Activated CD8-positive, alpha-beta T cell treated with anti-CD3 and anti-CD28 coated beads, Interleukin-2, amount 10 ng/mL, durations not matched to agents 7 days and 5 days (primary cell): ENCODE measurements at regions not wholly inside any gene's neighbourhood (a gene's known extent, or its start where the extent isn't known, plus 50 kb on each side); places are given as distances from the start of the nearest gene placed in this dataset.

Experiments
- ATAC-seq: fragments of 150-1000 bp; cut with Tn5 transposase; one replicate; pipeline ENCODE4 v1.10.0; 2021; ENCODE audit warnings: moderate library complexity
- CTCF ChIA-PET: fragments of 350-600 bp; sonication (Branson Sonifier 250); formaldehyde crosslinking; loops from one replicate; lab custom pipeline; 2021; ENCODE audit warnings: antibody characterized with exemption; lab: Charles Lee
- POLR2A ChIA-PET: fragments of 350-600 bp; sonication (Branson Sonifier 250); formaldehyde crosslinking; loops from one replicate; lab custom pipeline; 2021; ENCODE audit warnings: antibody characterized with exemption; lab: Charles Lee
- DNase-seq: peaks from one replicate; pipeline ENCODE4 v3.0.0-alpha.2; 2020
- H3K27ac Mint-ChIP-seq: one replicate; pipeline ENCODE4 v1.8.0; 2021; ENCODE audit warnings: mild to moderate bottlenecking, mixed read lengths
- H3K27me3 Mint-ChIP-seq: one replicate; pipeline ENCODE4 v1.8.0; 2021; ENCODE audit warnings: low read depth, mixed read lengths
- H3K36me3 Mint-ChIP-seq: one replicate; pipeline ENCODE4 v1.8.0; 2021; ENCODE audit warnings: low read depth, mixed read lengths
- H3K4me1 Mint-ChIP-seq: one replicate; pipeline ENCODE4 v1.8.0; 2021; ENCODE audit warnings: low read depth, mixed read lengths
- H3K4me3 Mint-ChIP-seq: one replicate; pipeline ENCODE4 v1.8.0; 2021; ENCODE audit warnings: mild to moderate bottlenecking, mixed read lengths
- H3K9me3 Mint-ChIP-seq: one replicate; pipeline ENCODE4 v1.8.0; 2022; ENCODE audit warnings: mixed read lengths; ENCODE audit not compliant: insufficient read depth

- peaks cover 3% of the 10 kb centered on the region for H3K9me3 Mint-ChIP-seq
- H3K4me1 Mint-ChIP-seq, result no peaks in the 10 kb centered on the region
- DNase-seq (no peak), ATAC-seq (no peak)
- no peak overlapping the region for H3K4me3 Mint-ChIP-seq
- CTCF ChIA-PET, result no interaction called here
- no peaks in the 10 kb centered on the region for H3K27me3 Mint-ChIP-seq
- POLR2A ChIA-PET, result no interaction called here
- H3K27ac Mint-ChIP-seq, result no peak overlapping the region
- H3K36me3 Mint-ChIP-seq, result no peaks in the 10 kb centered on the region
These were observed 386.1 kb upstream of the NBEA start for GRCh38 chr13:34555988-34556387.

- Mint-ChIP-seq H3K27me3 (no peaks in the 10 kb centered on the region), H3K36me3 (no peaks in the 10 kb centered on the region), H3K27ac (no peak overlapping the region), H3K4me1 (no peaks in the 10 kb centered on the region), H3K4me3 (no peak overlapping the region), H3K9me3 (no peaks in the 10 kb centered on the region)
- DNase-seq (no peak), ATAC-seq (no peak)
- ChIA-PET POLR2A (no interaction called here), CTCF (no interaction called here)
These were observed 381.0 kb upstream of the NBEA start for GRCh38 chr13:34561033-34561432.

GRCh38 chr13:34567597-34567996 lies 374.5 kb upstream of the NBEA start:
- H3K4me1 Mint-ChIP-seq, result no peaks in the 10 kb centered on the region
- CTCF ChIA-PET, result no interaction called here

GRCh38 chr13:34570698-34571353 lies 371.2 kb upstream of the NBEA start:
- Mint-ChIP-seq H3K27me3 (no peaks in the 10 kb centered on the region), H3K9me3 (no peaks in the 10 kb centered on the region), H3K27ac (no peak overlapping the region), H3K36me3 (no peaks in the 10 kb centered on the region), H3K4me1 (no peaks in the 10 kb centered on the region), H3K4me3 (no peak overlapping the region)
- DNase-seq (no peak), ATAC-seq (no peak)
- ChIA-PET POLR2A (no interaction called here), CTCF (no interaction called here)

More at GRCh38 chr13:34567597-34567996, 374.5 kb upstream of the NBEA start:
- H3K36me3 Mint-ChIP-seq, result no peaks in the 10 kb centered on the region
- H3K9me3 Mint-ChIP-seq, result no peaks in the 10 kb centered on the region
- DNase-seq, result no peak
- H3K27me3 Mint-ChIP-seq, result no peaks in the 10 kb centered on the region
- ATAC-seq, result no peak
- no peak overlapping the region for H3K4me3 Mint-ChIP-seq
- H3K27ac Mint-ChIP-seq, result no peak overlapping the region
- POLR2A ChIA-PET, result no interaction called here

GRCh38 chr13:34571716-34572115 lies 370.4 kb upstream of the NBEA start:
- no peak overlapping the region for H3K27ac Mint-ChIP-seq
- H3K27me3 Mint-ChIP-seq, result no peaks in the 10 kb centered on the region
- H3K4me3 Mint-ChIP-seq, result no peak overlapping the region
- DNase-seq (no peak), ATAC-seq (no peak)
- no peaks in the 10 kb centered on the region for H3K4me1 Mint-ChIP-seq
- POLR2A ChIA-PET, result no interaction called here
- CTCF ChIA-PET, result no interaction called here
- no peaks in the 10 kb centered on the region for H3K36me3 Mint-ChIP-seq
- no peaks in the 10 kb centered on the region for H3K9me3 Mint-ChIP-seq

- Mint-ChIP-seq H3K4me3 (no peak overlapping the region), H3K4me1 (no peaks in the 10 kb centered on the region), H3K27me3 (no peaks in the 10 kb centered on the region), H3K36me3 (no peaks in the 10 kb centered on the region), H3K9me3 (no peaks in the 10 kb centered on the region), H3K27ac (no peak overlapping the region)
- ChIA-PET CTCF (interaction anchor here (0.6 kb wide), 1 partner anchor 1229 kb away, joined by 3 read pairs; no protein-coding TSS in a partner anchor), POLR2A (no interaction called here)
- no peak for DNase-seq
- ATAC-seq, result no peak
These were observed 365.0 kb upstream of the NBEA start for GRCh38 chr13:34577051-34577450.

- no peak overlapping the region for H3K4me3 Mint-ChIP-seq
- POLR2A ChIA-PET, result no interaction called here
- no peaks in the 10 kb centered on the region for H3K36me3 Mint-ChIP-seq
- H3K4me1 Mint-ChIP-seq, result no peaks in the 10 kb centered on the region
- ATAC-seq (no peak), DNase-seq (no peak)
- no peak overlapping the region for H3K27ac Mint-ChIP-seq
- H3K27me3 Mint-ChIP-seq, result no peaks in the 10 kb centered on the region
- CTCF ChIA-PET, result no interaction called here
- H3K9me3 Mint-ChIP-seq, result no peaks in the 10 kb centered on the region
These were observed 363.6 kb upstream of the NBEA start for GRCh38 chr13:34578471-34578870.

GRCh38 chr13:34578917-34579316 lies 363.2 kb upstream of the NBEA start:
- ChIA-PET CTCF (no interaction called here), POLR2A (no interaction called here)
- DNase-seq (no peak), ATAC-seq (no peak)
- Mint-ChIP-seq H3K4me1 (no peaks in the 10 kb centered on the region), H3K27me3 (no peaks in the 10 kb centered on the region), H3K9me3 (no peaks in the 10 kb centered on the region), H3K27ac (no peak overlapping the region), H3K4me3 (no peak overlapping the region), H3K36me3 (no peaks in the 10 kb centered on the region)

GRCh38 chr13:34583181-34583580 lies 358.9 kb upstream of the NBEA start:
- ATAC-seq (no peak), DNase-seq (no peak)
- POLR2A ChIA-PET, result no interaction called here
- no peaks in the 10 kb centered on the region for H3K4me1 Mint-ChIP-seq
- CTCF ChIA-PET, result no interaction called here
- H3K4me3 Mint-ChIP-seq, result no peak overlapping the region
- H3K27ac Mint-ChIP-seq, result no peak overlapping the region
- H3K36me3 Mint-ChIP-seq, result no peaks in the 10 kb centered on the region
- no peaks in the 10 kb centered on the region for H3K27me3 Mint-ChIP-seq
- no peaks in the 10 kb centered on the region for H3K9me3 Mint-ChIP-seq

- no peaks in the 10 kb centered on the region for H3K36me3 Mint-ChIP-seq
- no peak overlapping the region for H3K27ac Mint-ChIP-seq
- no peaks in the 10 kb centered on the region for H3K9me3 Mint-ChIP-seq
- ATAC-seq (no peak), DNase-seq (no peak)
- CTCF ChIA-PET, result no interaction called here
- POLR2A ChIA-PET, result no interaction called here
- no peaks in the 10 kb centered on the region for H3K27me3 Mint-ChIP-seq
- H3K4me3 Mint-ChIP-seq, result no peak overlapping the region
- H3K4me1 Mint-ChIP-seq, result no peaks in the 10 kb centered on the region
These were observed 354.5 kb upstream of the NBEA start for GRCh38 chr13:34587576-34587975.

GRCh38 chr13:34588362-34588761 lies 353.7 kb upstream of the NBEA start:
- no peak overlapping the region for H3K27ac Mint-ChIP-seq
- no peaks in the 10 kb centered on the region for H3K36me3 Mint-ChIP-seq
- H3K4me3 Mint-ChIP-seq, result no peak overlapping the region
- DNase-seq, result no peak
- H3K9me3 Mint-ChIP-seq, result no peaks in the 10 kb centered on the region
- no peak for ATAC-seq
- POLR2A ChIA-PET, result no interaction called here
- H3K4me1 Mint-ChIP-seq, result no peaks in the 10 kb centered on the region
- CTCF ChIA-PET, result no interaction called here
- H3K27me3 Mint-ChIP-seq, result no peaks in the 10 kb centered on the region

GRCh38 chr13:34589581-34589980 lies 352.5 kb upstream of the NBEA start:
- DNase-seq (no peak), ATAC-seq (no peak)
- Mint-ChIP-seq H3K4me3 (no peak overlapping the region), H3K27me3 (no peaks in the 10 kb centered on the region), H3K27ac (no peak overlapping the region), H3K36me3 (no peaks in the 10 kb centered on the region), H3K4me1 (no peaks in the 10 kb centered on the region), H3K9me3 (no peaks in the 10 kb centered on the region)
- POLR2A ChIA-PET, result no interaction called here
- CTCF ChIA-PET, result no interaction called here

GRCh38 chr13:34591129-34591528 lies 350.9 kb upstream of the NBEA start:
- DNase-seq (no peak), ATAC-seq (no peak)
- Mint-ChIP-seq H3K27me3 (no peaks in the 10 kb centered on the region), H3K4me1 (no peaks in the 10 kb centered on the region), H3K9me3 (no peaks in the 10 kb centered on the region), H3K36me3 (no peaks in the 10 kb centered on the region), H3K27ac (no peak overlapping the region), H3K4me3 (no peak overlapping the region)
- CTCF ChIA-PET, result no interaction called here
- POLR2A ChIA-PET, result no interaction called here
